GM19397 (cell line): ENCODE measurements at regions not wholly inside any gene's neighbourhood (a gene's known extent, or its start where the extent isn't known, plus 50 kb on each side); places are given as distances from the start of the nearest gene placed in this dataset.
"Not testable (repeated sequence)": the region's sequence is repeated elsewhere in the genome, so short reads cannot be mapped to it uniquely, and the experiment has no call there.

Source experiments
- ATAC-seq: cut with Tn5 transposase; IDR thresholded peaks from one replicate; pipeline ENCODE4 v1.9.1; 2021; ENCODE audit warnings: mild to moderate bottlenecking, moderate library complexity; ENCODE audit not compliant: unreplicated experiment

- ATAC-seq: no peak
Measured at GRCh38 chr7:112540839-112541577, 60.2 kb downstream of the LSMEM1 start.

- no peak for ATAC-seq
Measured at GRCh38 chr7:112546723-112547513, 66.1 kb downstream of the LSMEM1 start.

GRCh38 chr7:112547916-112548315 is 67.1 kb downstream of the LSMEM1 start:
- no peak for ATAC-seq

- peak; percentile 77 for ATAC-seq
Measured at GRCh38 chr7:112550468-112551060, 69.8 kb downstream of the LSMEM1 start.

GRCh38 chr7:112551521-112551920 is 70.7 kb downstream of the LSMEM1 start:
- ATAC-seq: not testable (repeated sequence)

GRCh38 chr7:112554591-112554990 is 73.8 kb downstream of the LSMEM1 start:
- no peak for ATAC-seq

- ATAC-seq: peak; percentile 81
Measured at GRCh38 chr7:112556633-112557032, 75.8 kb downstream of the LSMEM1 start.

GRCh38 chr7:112566442-112567324 is 85.9 kb downstream of the LSMEM1 start:
- ATAC-seq: no peak

GRCh38 chr7:112567388-112567787 is 86.6 kb downstream of the LSMEM1 start:
- no peak for ATAC-seq

- no peak for ATAC-seq
Measured at GRCh38 chr7:112571852-112572607, 91.2 kb downstream of the LSMEM1 start.

GRCh38 chr7:112572669-112573301 is 92.0 kb downstream of the LSMEM1 start:
- ATAC-seq: no peak

GRCh38 chr7:112573302-112574039 is 92.7 kb downstream of the LSMEM1 start:
- ATAC-seq: no peak

GRCh38 chr7:112575864-112576263 is 95.1 kb downstream of the LSMEM1 start:
- ATAC-seq: no peak

- no peak for ATAC-seq
Measured at GRCh38 chr7:112579388-112579787, 98.6 kb downstream of the LSMEM1 start.

GRCh38 chr7:112580717-112581435 is 100.1 kb downstream of the LSMEM1 start:
- ATAC-seq: no peak

GRCh38 chr7:112581529-112581928 is 100.7 kb downstream of the LSMEM1 start:
- no peak for ATAC-seq

GRCh38 chr7:112584290-112584689 is 103.5 kb downstream of the LSMEM1 start:
- no peak for ATAC-seq

- no peak for ATAC-seq
Measured at GRCh38 chr7:112587504-112587903, 106.7 kb downstream of the LSMEM1 start.
